ENCODE measurements at regions not wholly inside any gene's neighbourhood (a gene's known extent, or its start where the extent isn't known, plus 50 kb on each side); places are given as distances from the start of the nearest gene placed in this dataset.

GRCh38 chr17:79398441-79398840, 212.4 kb downstream of the RBFOX3 start:
- no peak for DNase-seq (ENCODE audit: low read depth in 2 of 2)

GRCh38 chr17:79396696-79397095, 214.2 kb downstream of the RBFOX3 start:
- no peak for DNase-seq (ENCODE audit: low read depth in 2 of 2)

- no peak for DNase-seq (ENCODE audit: low read depth in 2 of 2)
These were observed 215.3 kb downstream of the RBFOX3 start for GRCh38 chr17:79395545-79395944.

DNA sequence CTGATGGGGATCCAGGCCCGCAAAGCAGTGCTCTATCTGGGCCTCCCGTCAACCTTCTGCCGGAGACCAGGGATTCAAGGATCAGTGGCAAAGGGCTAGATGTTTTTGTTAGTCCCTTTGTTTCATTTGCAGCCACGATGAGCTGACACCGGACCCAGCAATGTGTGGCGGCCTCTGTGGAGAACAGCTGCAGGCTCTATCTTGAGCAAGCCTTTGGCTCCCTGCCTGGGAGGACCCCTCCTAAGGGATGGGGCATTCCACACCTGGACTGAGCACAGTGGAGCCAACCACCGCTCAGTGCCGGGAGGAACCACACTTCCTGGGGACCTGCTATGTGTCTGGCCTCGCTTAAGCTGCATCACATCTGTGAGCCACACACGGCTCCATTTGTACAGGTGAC, 215.8 kb downstream of the RBFOX3 start:
- no peak for DNase-seq (ENCODE audit: low read depth in 2 of 2)

DNA sequence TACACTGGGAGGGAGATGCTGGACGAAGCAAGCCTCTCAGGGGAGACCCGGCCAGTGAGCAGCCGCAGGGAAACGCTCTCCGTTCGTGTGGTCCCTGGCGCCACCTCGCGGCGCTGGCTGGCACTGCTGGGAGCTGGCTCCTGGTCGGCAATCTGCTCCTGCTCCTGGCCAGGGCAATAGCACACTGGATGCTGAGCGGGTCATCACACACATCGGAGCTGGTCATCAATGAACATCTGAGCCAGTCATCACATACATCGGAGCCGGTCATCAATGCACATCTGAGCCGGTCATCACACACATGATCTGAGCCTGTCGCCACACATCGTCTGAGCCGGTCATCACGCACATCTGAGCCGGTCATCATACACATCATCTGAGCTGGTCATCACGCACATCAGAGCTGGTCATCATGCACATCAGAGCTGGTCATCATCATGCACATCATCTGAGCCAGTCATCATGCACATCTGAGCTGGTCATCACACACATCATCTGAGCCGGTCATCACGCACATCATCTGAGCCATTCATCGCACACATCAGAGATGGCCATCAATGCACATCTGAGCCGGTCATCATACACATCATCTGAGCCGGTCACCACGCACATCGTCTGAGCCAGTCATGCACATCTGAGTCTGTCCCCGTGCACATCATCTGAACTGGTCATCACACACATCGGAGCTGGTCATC, 217.3 kb downstream of the RBFOX3 start:
- DNase-seq (ENCODE audit: low read depth in 2 of 2) = peak; percentile 33 to 38

- DNase-seq (ENCODE audit: low read depth in 2 of 2) = no peak
These were observed 218.3 kb downstream of the RBFOX3 start for GRCh38 chr17:79392598-79392997.

DNA sequence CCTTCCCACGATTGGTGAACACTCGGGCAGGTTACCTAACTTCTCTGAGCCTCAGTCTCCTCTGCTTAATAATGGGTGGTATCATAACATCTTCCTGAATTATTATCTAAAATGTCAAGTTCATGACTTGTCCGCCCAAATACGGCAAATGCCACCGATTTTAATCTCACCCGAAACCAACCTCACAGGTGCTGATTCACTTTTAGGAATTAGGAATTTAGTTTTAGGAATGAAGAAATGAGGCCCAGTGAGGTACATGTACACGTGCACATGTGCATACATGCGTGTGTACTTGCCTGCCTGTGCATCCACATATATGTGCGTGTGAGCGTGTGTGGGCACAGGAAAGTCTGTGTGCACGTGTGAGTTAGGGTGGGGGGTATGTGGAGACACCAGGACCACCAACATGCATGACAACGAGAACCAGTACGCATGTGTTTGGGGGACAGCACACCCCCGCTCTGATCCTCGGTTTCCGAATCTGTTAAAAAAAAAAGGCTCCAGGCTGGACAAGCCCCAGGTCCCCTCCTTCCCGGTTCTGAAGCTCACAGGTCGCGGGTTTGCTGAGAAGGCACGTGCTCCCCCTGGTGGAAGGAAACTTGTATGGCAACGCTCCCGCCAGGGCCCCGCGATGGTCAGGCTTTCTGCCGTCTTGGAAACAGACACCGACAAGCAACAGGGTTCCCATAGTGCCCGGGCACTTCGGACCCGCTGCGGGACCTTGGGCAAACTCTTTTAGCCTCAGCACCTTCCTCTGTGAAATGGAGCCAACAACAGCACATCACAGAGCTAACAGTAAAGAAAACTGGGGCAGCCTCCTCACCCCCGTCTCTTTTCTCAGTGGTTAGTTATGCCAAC, 219.2 kb downstream of the RBFOX3 start:
- DNase-seq (ENCODE audit: low read depth in 2 of 2) = peak; percentile 34 to 46

DNA sequence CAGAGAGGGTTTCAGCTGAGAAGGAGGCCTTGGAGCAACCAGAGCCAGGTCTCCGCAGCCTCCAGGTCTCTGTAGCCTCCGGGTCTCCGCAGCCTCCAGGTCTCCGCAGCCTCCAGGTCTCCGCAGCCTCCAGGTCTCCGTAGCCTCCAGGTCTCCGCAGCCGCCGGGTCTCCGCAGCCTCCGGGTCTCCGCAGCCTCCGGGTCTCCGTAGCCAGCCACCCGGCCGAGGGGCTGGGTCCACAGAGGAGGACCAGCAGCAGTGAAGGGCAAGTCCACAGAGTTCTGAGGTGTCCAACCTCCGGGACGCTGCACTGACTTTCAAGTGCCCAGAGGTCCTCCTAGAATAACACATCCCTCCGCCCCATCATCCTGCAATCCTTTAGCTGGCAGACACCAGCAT, 221.0 kb downstream of the RBFOX3 start:
- DNase-seq (ENCODE audit: low read depth in 2 of 2) = no peak

GRCh38 chr17:79388556-79389295, 222.1 kb downstream of the RBFOX3 start:
- DNase-seq (ENCODE audit: low read depth in 2 of 2) = no peak

- no peak for DNase-seq (ENCODE audit: low read depth in 2 of 2)
These were observed 223.1 kb downstream of the RBFOX3 start for GRCh38 chr17:79387783-79388182.

DNA sequence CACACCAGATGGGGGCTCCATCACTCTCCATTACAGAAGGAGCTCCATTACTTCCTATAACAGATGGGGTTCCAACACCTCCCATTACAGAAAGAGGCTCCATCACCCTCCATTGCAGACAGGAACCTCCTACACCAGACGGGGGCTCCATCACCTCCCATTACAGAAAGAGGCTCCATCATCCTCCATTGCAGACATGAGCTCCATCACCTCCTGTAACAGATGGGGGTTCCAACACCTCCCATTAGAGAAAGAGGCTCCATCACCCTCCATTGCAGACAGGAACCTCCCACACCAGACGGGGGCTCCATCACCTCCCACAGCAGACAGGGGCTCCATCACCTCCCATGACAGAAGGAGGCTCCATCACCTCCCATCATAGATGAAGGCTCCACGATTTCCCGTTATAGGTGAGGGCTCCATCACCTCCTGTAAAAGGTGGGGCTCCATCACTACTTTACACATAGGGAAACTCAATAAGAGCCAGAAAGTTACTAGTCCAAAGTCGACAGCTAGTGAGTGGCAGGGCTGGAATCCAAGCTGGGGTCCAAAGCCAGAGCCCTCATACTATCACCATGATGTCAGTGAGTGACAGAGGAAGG, 224.8 kb downstream of the RBFOX3 start:
- DNase-seq (ENCODE audit: low read depth in 2 of 2) = no peak

- DNase-seq (ENCODE audit: low read depth in 2 of 2) = no peak
These were observed 228.5 kb downstream of the RBFOX3 start for GRCh38 chr17:79382313-79382712.

DNA sequence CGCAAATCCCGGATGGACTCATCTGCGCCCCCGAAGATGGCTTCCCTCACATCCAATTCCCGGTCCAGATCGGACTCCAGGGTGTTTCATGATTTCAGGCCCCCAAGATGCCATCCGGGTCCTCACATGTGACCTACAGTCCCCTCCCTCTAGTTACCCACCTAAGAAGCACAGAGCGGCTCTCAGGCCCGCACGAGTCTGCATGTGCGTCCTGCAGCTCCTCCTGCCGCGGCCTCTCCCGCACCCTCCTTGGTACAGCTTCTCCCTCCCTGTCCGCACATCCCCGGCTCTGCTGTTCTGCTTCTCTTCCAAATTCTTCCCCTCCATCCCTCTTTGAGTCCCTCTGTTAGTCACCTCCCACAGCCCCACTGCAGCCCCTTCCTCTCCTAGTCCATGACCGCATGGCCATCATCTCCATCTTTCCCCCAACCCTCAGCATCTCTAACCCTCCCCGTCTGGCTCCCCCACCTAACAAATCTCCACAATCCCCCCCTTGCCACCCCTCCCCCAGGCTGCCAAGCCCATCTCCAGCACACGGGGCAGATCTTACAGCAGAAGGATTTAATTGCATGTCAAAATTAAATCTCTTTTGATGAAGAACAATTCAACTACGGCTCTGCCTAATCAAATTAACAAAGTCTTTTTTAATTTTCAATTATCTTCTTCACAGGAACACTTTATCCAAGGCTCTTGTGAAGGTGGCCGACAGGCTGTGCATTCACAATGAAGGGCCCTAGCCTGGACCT, 231.0 kb downstream of the RBFOX3 start:
- no peak for DNase-seq (ENCODE audit: low read depth in 2 of 2)

GRCh38 chr17:79377230-79377786, 233.5 kb downstream of the RBFOX3 start:
- DNase-seq (ENCODE audit: low read depth in 2 of 2) = no peak

DNA sequence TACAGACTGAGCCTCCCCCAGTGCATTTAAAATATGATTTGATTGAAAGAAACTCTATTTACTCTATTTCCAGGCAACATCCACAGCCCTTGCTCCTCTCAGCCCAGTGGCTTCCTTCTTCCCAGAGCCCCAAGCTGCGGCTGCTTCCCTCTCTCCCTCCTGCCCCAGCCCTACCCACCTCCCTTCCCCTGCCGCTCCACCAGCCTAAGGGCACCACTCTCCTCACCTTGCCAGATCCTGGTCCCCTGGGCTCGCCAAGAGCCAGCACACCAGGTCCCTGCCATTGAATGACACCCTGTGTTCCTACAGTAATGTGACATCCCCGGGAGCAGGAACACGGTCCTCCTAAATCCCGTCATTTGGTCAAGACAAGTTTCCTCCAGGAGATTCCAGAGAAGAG, 236.0 kb downstream of the RBFOX3 start:
- DNase-seq (ENCODE audit: low read depth in 2 of 2) = no peak

- no peak for DNase-seq (ENCODE audit: low read depth in 2 of 2)
These were observed 236.7 kb downstream of the RBFOX3 start for GRCh38 chr17:79374087-79374689.

DNA sequence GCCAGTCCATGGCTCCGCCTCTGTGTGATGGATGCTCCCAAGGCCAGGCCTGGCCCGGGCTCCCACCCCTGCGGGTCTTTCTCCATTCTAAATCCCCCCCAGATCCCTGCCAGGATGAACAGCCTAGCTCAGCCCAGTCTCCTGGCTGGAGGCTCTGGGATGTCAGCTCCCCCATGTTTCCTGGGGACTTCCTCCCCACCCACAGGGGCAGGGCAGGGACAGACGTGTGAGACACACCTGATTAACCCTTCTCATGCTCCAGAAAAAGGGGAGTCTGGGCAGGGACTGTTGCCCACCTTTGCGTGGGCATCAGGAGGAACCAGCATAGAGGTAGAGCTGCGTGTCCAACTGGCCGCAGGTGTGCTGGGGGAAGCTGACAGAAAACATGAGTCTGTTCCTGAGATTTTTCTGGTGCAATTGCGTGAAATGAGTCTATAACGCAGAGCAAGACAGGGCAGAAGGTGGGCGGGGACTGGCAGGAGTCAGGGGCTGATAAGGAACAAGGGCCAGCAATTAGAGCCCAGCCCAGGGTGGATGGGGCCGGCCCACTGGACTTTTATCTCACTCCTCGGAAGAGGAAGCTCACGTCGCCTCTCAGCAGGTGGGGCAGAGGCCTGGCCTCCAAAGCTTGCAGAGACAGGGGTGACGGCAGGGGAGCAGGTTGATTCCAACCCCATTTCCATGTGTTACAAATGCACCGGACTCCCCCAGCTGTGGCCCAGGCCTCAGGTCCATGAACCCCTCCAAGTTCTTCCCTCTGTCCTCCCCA, 238.2 kb downstream of the RBFOX3 start:
- no peak for DNase-seq (ENCODE audit: low read depth in 2 of 2)

DNA sequence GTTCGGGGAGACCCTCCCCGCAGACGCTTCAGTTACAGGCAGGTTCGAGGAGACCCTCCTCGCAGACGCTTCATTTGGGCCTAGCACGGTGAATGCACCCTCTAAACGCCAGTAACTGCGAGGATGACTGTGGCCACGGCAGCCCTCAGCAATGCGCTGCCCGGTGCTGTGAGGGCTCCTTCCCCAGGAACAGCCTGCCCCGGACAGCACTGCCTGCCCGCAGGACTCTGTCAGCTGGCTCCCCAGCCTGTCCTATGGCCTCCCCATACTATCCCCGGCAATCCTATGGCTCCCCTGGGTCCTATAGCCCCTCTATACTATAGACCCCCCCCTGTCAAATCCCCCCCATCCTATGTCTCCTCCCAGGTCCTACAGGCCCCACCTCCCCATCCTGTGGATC, 238.9 kb downstream of the RBFOX3 start:
- no peak for DNase-seq (ENCODE audit: low read depth in 2 of 2)

GRCh38 chr17:79370594-79370993, 240.3 kb downstream of the RBFOX3 start:
- DNase-seq (ENCODE audit: low read depth in 2 of 2) = no peak

GRCh38 chr17:79370126-79370525, 240.7 kb downstream of the RBFOX3 start:
- no peak for DNase-seq (ENCODE audit: low read depth in 2 of 2)

All from stimulated activated CD8-positive, alpha-beta memory T cell treated with anti-CD3 and anti-CD28 coated beads, Interleukin-2, amount 100 ng/mL, for 1 hour (primary cell).